IPS-20b (cell line): ENCODE measurements at regions not wholly inside any gene's neighbourhood (a gene's known extent, or its start where the extent isn't known, plus 50 kb on each side); places are given as distances from the start of the nearest gene placed in this dataset.

Source experiments
- H3K27ac ChIP-seq: one replicate; pipeline ENCODE4 v1.5.1; 2013; ENCODE audit warnings: low read length
- H3K27me3 ChIP-seq: 2 replicates; pipeline ENCODE4 v1.6.1; 2013; ENCODE audit warnings: mild to moderate bottlenecking, low read length, inconsistent platforms; ENCODE audit not compliant: insufficient read depth
- H3K36me3 ChIP-seq: 2 replicates; pipeline ENCODE4 v1.6.1; 2013; ENCODE audit warnings: low read depth, mild to moderate bottlenecking, inconsistent platforms, low read length, moderate library complexity; ENCODE audit not compliant: insufficient read depth
- H3K4me1 ChIP-seq: 2 replicates; pipeline ENCODE4 v1.6.1; 2013; ENCODE audit warnings: mild to moderate bottlenecking, control low read depth, inconsistent platforms, low read length, moderate library complexity; ENCODE audit not compliant: insufficient read depth
- H3K4me3 ChIP-seq: 2 replicates; pipeline ENCODE4 v1.5.1; 2013; ENCODE audit warnings: mild to moderate bottlenecking, low read length, inconsistent platforms
- H3K9ac ChIP-seq: 2 replicates; pipeline ENCODE4 v1.6.1; 2013; ENCODE audit warnings: low read depth, mild to moderate bottlenecking, inconsistent platforms, low read length, moderate library complexity
- H3K9me3 ChIP-seq: 2 replicates; pipeline ENCODE4 v1.6.1; 2013; ENCODE audit warnings: mild to moderate bottlenecking, low read depth, low read length, inconsistent platforms; ENCODE audit not compliant: insufficient read depth

GRCh38 chr12:34334953-34335743 is 312.9 kb downstream of the ALG10 start:
- no peaks in the 10 kb centered on the region for H3K4me1 ChIP-seq
- no peaks in the 10 kb centered on the region for H3K27me3 ChIP-seq
- H3K36me3 ChIP-seq = no peaks in the 10 kb centered on the region
- H3K9ac ChIP-seq = no peak overlapping the region
- no peak overlapping the region for H3K4me3 ChIP-seq
- H3K9me3 ChIP-seq = peaks cover 100% of the 10 kb centered on the region
- no peak overlapping the region for H3K27ac ChIP-seq

DNA sequence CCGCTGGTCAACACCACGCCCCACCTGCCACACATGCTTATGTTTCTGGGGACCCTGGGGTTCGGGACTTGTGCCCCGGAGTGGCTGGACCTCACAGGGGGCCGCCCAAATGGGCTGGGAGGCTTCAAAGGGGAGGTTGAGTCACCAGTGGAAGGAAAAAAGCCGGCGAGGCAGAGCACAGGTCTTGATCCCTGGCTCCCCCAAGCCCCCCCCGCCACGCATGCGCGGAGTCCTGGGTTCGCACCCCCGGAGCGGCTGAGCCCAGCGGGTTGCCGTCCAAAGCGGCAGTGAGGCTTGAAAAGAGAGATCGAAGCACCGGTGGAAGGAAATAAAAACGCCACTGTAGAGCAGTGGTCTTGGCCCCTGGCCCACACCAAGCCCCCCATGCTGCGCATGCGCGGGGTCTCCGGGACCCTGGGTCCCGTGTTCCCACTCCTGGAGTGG is 313.5 kb downstream of the ALG10 start:
- Histone ChIP-seq H3K27ac (no peak overlapping the region), H3K27me3 (no peaks in the 10 kb centered on the region), H3K4me3 (no peak overlapping the region), H3K9ac (no peak overlapping the region), H3K9me3 (peaks cover 100% of the 10 kb centered on the region), H3K4me1 (no peaks in the 10 kb centered on the region), H3K36me3 (no peaks in the 10 kb centered on the region)

DNA sequence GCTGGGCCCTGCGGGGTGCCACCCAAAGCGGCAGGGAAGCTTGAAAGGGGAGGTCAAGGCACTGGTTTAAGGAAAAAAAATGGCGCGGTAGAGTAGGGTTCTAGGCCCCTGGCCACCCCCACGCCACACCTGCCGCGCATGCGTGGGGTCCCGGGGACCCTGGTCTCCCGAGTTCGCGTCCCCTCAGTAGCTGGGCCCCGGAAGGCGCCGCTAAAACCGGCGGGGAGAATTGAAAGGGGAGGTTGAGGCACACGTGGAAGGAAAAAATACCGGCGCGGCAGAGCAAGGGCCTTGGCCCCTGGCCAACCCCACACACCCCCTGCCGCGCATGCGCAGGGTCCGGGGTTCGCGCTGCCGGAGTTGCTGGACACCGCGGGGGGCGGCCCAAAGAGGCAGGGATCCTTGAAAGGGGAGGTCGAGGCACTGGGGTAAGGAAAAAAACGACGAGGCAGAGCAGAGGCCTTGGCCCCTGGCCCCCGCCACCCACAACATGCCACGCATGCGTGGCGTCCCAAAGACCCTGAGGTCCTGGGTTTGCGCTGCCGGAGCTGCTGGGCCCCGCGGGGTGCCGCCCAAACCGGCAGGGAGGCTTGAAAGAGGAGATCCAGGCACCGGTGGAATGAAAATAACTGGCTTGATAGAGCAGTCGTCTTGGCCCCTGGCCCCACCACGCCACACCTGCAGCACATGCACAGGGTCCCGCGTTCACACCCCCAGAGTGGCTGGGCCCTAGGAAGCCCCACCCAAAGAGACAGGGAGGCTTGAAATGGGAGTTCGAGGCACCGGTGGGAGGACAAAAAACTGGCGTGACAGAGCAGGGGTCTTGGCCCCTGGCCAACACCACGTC is 314.5 kb downstream of the ALG10 start:
- no peaks in the 10 kb centered on the region for H3K27me3 ChIP-seq
- H3K9me3 ChIP-seq = peaks cover 100% of the 10 kb centered on the region
- H3K9ac ChIP-seq = no peak overlapping the region
- no peak overlapping the region for H3K27ac ChIP-seq
- no peaks in the 10 kb centered on the region for H3K4me1 ChIP-seq
- H3K36me3 ChIP-seq = no peaks in the 10 kb centered on the region
- H3K4me3 ChIP-seq = no peak overlapping the region

DNA sequence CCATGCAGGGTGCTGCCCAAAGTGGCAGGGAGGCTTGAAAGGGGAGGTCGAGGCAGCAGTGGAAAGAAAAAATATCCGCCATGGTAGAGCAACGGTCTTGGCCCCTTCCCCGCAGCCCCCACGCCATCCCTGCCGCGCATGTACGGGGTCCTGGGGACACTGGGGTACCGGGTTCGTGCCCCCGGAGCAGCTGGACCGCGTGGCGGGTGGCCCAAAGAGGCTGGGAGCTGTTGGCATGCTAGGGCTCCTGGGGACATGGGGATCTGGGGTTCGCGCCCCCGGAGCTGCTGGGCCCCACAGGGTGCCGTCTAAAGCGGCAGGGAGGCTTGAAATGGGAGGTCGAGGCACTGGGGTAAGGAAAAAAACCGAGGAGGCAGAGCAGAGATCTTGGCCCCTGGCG is 316.5 kb downstream of the ALG10 start:
- no peak overlapping the region for H3K4me3 ChIP-seq
- H3K9me3 ChIP-seq = peaks cover 100% of the 10 kb centered on the region
- no peak overlapping the region for H3K9ac ChIP-seq
- no peaks in the 10 kb centered on the region for H3K27me3 ChIP-seq
- H3K4me1 ChIP-seq = no peaks in the 10 kb centered on the region
- no peak overlapping the region for H3K27ac ChIP-seq
- H3K36me3 ChIP-seq = no peaks in the 10 kb centered on the region

- H3K27me3 ChIP-seq = no peaks in the 10 kb centered on the region
- peaks cover 100% of the 10 kb centered on the region for H3K9me3 ChIP-seq
- H3K36me3 ChIP-seq = no peaks in the 10 kb centered on the region
- no peak overlapping the region for H3K27ac ChIP-seq
- H3K9ac ChIP-seq = no peak overlapping the region
- no peaks in the 10 kb centered on the region for H3K4me1 ChIP-seq
- no peak overlapping the region for H3K4me3 ChIP-seq
These were observed 317.6 kb downstream of the ALG10 start for GRCh38 chr12:34339922-34340321.

- H3K4me1 ChIP-seq = no peaks in the 10 kb centered on the region
- no peaks in the 10 kb centered on the region for H3K27me3 ChIP-seq
- peaks cover 100% of the 10 kb centered on the region for H3K9me3 ChIP-seq
- no peak overlapping the region for H3K27ac ChIP-seq
- no peak overlapping the region for H3K9ac ChIP-seq
- no peaks in the 10 kb centered on the region for H3K36me3 ChIP-seq
- no peak overlapping the region for H3K4me3 ChIP-seq
These were observed 318.5 kb downstream of the ALG10 start for GRCh38 chr12:34340534-34341361.

- H3K9me3 ChIP-seq = peaks cover 100% of the 10 kb centered on the region
- no peaks in the 10 kb centered on the region for H3K27me3 ChIP-seq
- no peak overlapping the region for H3K27ac ChIP-seq
- H3K9ac ChIP-seq = no peak overlapping the region
- H3K36me3 ChIP-seq = no peaks in the 10 kb centered on the region
- H3K4me1 ChIP-seq = no peaks in the 10 kb centered on the region
- no peak overlapping the region for H3K4me3 ChIP-seq
These were observed 319.1 kb downstream of the ALG10 start for GRCh38 chr12:34341362-34341733.

- H3K4me1 ChIP-seq = no peaks in the 10 kb centered on the region
- no peak overlapping the region for H3K27ac ChIP-seq
- no peak overlapping the region for H3K4me3 ChIP-seq
- H3K27me3 ChIP-seq = no peaks in the 10 kb centered on the region
- no peaks in the 10 kb centered on the region for H3K36me3 ChIP-seq
- peaks cover 100% of the 10 kb centered on the region for H3K9me3 ChIP-seq
- H3K9ac ChIP-seq = no peak overlapping the region
These were observed 319.8 kb downstream of the ALG10 start for GRCh38 chr12:34342048-34342447.

DNA sequence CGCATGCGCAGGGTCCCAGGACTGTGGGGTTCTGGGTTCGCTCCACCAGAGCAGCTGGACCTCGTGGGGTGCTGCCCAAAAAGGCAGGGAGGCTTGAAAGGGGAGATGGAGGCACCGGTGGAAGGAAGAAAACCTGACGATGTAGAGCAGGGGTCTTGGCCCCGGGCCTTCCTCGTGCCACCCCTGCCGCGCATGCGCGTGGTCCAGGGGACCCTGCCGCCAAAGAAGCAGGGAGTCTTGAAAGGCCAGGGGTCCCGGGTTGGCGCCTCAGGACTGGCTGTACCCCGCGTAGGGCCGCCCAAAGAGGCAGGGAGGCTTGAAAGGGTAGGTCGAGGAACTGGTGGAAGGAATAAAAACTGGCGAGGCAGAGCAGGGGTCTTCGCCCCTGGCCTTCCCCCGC is 321.0 kb downstream of the ALG10 start:
- Histone ChIP-seq H3K36me3 (no peaks in the 10 kb centered on the region), H3K27ac (no peak overlapping the region), H3K4me3 (no peak overlapping the region), H3K27me3 (no peaks in the 10 kb centered on the region), H3K9me3 (peaks cover 100% of the 10 kb centered on the region), H3K4me1 (no peaks in the 10 kb centered on the region), H3K9ac (no peak overlapping the region)

- Histone ChIP-seq H3K27ac (no peak overlapping the region), H3K36me3 (no peaks in the 10 kb centered on the region), H3K27me3 (no peaks in the 10 kb centered on the region), H3K4me3 (no peak overlapping the region), H3K4me1 (no peaks in the 10 kb centered on the region), H3K9me3 (peaks cover 97% of the 10 kb centered on the region), H3K9ac (no peak overlapping the region)
These were observed 321.5 kb downstream of the ALG10 start for GRCh38 chr12:34343766-34344165.

DNA sequence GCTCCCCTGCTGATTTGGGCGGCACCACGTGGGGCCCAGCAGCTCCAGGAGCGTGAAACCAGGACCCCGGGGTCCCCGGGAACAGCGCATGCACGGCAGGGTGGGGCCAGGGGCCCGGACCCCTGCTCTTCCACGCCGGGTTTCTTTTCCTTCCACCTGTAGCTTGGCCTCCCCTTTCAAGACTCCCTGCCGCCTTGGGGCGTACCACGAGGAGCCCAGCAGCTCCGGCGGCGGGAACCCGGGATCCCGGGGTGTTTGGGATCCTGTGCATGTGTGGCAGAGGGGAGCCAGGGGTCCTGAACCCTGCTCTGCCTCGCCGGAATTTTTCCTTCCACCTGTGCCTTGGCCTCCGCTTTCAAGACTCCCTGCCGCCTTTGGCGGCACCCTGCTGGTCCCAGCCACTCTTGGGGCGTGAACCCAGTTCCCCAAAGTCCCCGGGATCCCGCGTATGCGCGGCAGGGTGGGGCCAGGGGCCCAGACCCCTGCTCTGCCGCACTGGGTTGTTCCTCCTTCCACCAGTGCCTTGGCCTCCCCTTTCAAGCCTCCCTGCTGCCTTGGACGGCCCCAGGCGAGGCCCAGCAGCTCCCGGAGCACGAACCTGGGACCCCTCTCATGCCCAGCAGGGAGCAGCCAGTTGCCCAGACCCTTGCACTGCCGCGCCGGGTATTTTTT is 322.7 kb downstream of the ALG10 start:
- Histone ChIP-seq H3K4me3 (no peak overlapping the region), H3K36me3 (no peaks in the 10 kb centered on the region), H3K27ac (no peak overlapping the region), H3K4me1 (no peaks in the 10 kb centered on the region), H3K27me3 (no peaks in the 10 kb centered on the region), H3K9me3 (peaks cover 94% of the 10 kb centered on the region), H3K9ac (no peak overlapping the region)
